ENCODE measurements at regions not wholly inside any gene's neighbourhood (a gene's known extent, or its start where the extent isn't known, plus 50 kb on each side); places are given as distances from the start of the nearest gene placed in this dataset.

DNA sequence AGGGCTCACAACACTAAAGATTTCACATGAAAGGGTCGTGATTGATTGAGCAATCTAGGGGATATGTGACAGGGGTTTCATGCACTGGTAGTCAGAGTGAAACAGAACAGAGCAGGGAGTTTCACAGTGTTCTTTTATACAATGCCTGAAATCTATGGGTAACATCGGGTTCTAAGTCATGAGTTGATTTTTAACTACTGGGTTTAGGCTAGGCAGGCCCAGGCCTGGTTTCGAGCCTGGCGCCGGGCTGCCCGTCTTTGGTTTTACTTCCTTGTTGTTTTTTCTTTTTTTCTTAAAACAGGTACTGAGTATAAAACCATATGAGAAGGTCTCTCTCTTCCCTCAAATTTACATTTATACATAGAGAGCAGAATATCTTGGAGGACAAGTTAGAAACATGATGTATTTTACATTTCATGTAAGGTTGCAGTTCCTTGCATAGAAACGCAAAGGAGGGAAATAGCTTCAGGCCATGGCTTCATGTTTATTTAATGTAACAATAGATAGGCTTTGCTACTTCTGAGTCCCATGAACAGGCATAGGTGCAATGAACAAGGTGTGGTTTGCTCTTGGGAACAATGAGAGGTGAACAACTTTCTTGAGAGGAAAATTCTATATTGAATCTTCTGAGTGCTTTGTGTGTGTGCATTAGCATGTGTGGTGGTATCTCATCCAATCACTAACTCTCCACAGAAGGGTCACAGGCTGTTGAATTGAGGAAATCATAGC is 128.9 kb upstream of the RXFP2 start:
- TF ChIP-seq NR3C1 (IDR thresholded peaks at IDR 0.05) (no peak), POLR2A (IDR thresholded peaks at IDR 0.05; ENCODE audit: low read length) (no peak), RFX5 (IDR thresholded peaks at IDR 0.05) (no peak), JUN (IDR thresholded peaks at IDR 0.05) (no peak), ZSCAN20 (CRISPR knock-in tag; IDR thresholded peaks at IDR 0.05) (no peak), RNF2 (IDR thresholded peaks at IDR 0.05; ENCODE audit: borderline replicate concordance, low read depth) (no peak), MYC (IDR thresholded peaks at IDR 0.05; ENCODE audit: borderline replicate concordance, low read length) (no peak), CHD2 (IDR thresholded peaks at IDR 0.05; ENCODE audit: low read length, partially characterized antibody) (no peak), SREBF2 (IDR thresholded peaks at IDR 0.05) (no peak), EP300 (IDR thresholded peaks at IDR 0.05) (no peak), RCOR1 (IDR thresholded peaks at IDR 0.05; ENCODE audit: low read depth, low read length) (no peak)
- TF ChIP-seq, protein P1, sequence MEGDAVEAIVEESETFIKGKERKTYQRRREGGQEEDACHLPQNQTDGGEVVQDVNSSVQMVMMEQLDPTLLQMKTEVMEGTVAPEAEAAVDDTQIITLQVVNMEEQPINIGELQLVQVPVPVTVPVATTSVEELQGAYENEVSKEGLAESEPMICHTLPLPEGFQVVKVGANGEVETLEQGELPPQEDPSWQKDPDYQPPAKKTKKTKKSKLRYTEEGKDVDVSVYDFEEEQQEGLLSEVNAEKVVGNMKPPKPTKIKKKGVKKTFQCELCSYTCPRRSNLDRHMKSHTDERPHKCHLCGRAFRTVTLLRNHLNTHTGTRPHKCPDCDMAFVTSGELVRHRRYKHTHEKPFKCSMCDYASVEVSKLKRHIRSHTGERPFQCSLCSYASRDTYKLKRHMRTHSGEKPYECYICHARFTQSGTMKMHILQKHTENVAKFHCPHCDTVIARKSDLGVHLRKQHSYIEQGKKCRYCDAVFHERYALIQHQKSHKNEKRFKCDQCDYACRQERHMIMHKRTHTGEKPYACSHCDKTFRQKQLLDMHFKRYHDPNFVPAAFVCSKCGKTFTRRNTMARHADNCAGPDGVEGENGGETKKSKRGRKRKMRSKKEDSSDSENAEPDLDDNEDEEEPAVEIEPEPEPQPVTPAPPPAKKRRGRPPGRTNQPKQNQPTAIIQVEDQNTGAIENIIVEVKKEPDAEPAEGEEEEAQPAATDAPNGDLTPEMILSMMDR (IDR thresholded peaks at IDR 0.05): no peak
- TF ChIP-seq, protein P2, sequence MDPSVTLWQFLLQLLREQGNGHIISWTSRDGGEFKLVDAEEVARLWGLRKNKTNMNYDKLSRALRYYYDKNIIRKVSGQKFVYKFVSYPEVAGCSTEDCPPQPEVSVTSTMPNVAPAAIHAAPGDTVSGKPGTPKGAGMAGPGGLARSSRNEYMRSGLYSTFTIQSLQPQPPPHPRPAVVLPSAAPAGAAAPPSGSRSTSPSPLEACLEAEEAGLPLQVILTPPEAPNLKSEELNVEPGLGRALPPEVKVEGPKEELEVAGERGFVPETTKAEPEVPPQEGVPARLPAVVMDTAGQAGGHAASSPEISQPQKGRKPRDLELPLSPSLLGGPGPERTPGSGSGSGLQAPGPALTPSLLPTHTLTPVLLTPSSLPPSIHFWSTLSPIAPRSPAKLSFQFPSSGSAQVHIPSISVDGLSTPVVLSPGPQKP (IDR thresholded peaks at IDR 0.05; ENCODE audit: low read depth, low read length): no peak
- TF ChIP-seq, protein P3, sequence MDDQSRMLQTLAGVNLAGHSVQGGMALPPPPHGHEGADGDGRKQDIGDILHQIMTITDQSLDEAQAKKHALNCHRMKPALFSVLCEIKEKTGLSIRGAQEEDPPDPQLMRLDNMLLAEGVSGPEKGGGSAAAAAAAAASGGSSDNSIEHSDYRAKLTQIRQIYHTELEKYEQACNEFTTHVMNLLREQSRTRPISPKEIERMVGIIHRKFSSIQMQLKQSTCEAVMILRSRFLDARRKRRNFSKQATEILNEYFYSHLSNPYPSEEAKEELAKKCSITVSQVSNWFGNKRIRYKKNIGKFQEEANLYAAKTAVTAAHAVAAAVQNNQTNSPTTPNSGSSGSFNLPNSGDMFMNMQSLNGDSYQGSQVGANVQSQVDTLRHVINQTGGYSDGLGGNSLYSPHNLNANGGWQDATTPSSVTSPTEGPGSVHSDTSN (IDR thresholded peaks at IDR 0.05): no peak

All from A549 (cell line).